MM.1S (cell line): ENCODE measurements at regions not wholly inside any gene's neighbourhood (a gene's known extent, or its start where the extent isn't known, plus 50 kb on each side); places are given as distances from the start of the nearest gene placed in this dataset.

Experiments
- DNase-seq: peaks from one replicate; pipeline ENCODE4 v3.0.0-alpha.2; 2015
- H2AFZ ChIP-seq: fragments of 300-600 bp; sonication (generic); 2 replicates; pipeline ENCODE4 v1.6.0; 2016; ENCODE audit warnings: antibody characterized with exemption, low read length
- H3F3A ChIP-seq: fragments of 300-600 bp; sonication (generic); 2 replicates; pipeline ENCODE4 v1.6.1; 2016; ENCODE audit warnings: mild to moderate bottlenecking, antibody characterized with exemption, low read length, moderate library complexity, mixed read lengths; ENCODE audit not compliant: insufficient read depth
- H3K27ac ChIP-seq: fragments of 300-600 bp; sonication (generic); 2 replicates; pipeline ENCODE4 v1.5.1; 2016; ENCODE audit warnings: mild to moderate bottlenecking, low read length
- H3K27me3 ChIP-seq: fragments of 300-600 bp; sonication (generic); replicated peaks from 2 replicates; pipeline ENCODE4 v1.6.0; 2016; ENCODE audit warnings: low read length; ENCODE audit not compliant: insufficient read depth
- H3K36me3 ChIP-seq: fragments of 300-600 bp; sonication (generic); replicated peaks from 2 replicates; pipeline ENCODE4 v1.6.1; 2016; ENCODE audit warnings: mild to moderate bottlenecking, low read length, mixed read lengths; ENCODE audit not compliant: insufficient read depth
- H3K4me1 ChIP-seq: fragments of 300-600 bp; sonication (generic); 2 replicates; pipeline ENCODE4 v1.6.1; 2016; ENCODE audit warnings: low read length, mixed read lengths
- H3K4me2 ChIP-seq: fragments of 300-600 bp; sonication (generic); 2 replicates; pipeline ENCODE4 v1.6.0; 2016; ENCODE audit warnings: low read depth, low read length
- H3K4me3 ChIP-seq: fragments of 300-600 bp; sonication (generic); 2 replicates; pipeline ENCODE4 v1.5.1; 2016; ENCODE audit warnings: low read length, mixed read lengths
- H3K79me2 ChIP-seq: fragments of 300-600 bp; sonication (generic); 2 replicates; pipeline ENCODE4 v1.6.1; 2016; ENCODE audit warnings: mixed run types, low read length, mixed read lengths
- H3K9ac ChIP-seq: fragments of 300-600 bp; sonication (generic); 2 replicates; pipeline ENCODE4 v1.6.1; 2016; ENCODE audit warnings: low read length, mixed read lengths
- H3K9me2 ChIP-seq: fragments of 300-600 bp; sonication (generic); replicated peaks from 2 replicates; pipeline ENCODE4 v1.6.1; 2016; ENCODE audit warnings: mild to moderate bottlenecking, low read length, mixed read lengths; ENCODE audit not compliant: insufficient read depth
- H3K9me3 ChIP-seq: fragments of 300-600 bp; sonication (generic); replicated peaks from 2 replicates; pipeline ENCODE4 v1.6.1; 2016; ENCODE audit warnings: mild to moderate bottlenecking, low read length, mixed read lengths; ENCODE audit not compliant: insufficient read depth
- H4K20me1 ChIP-seq: fragments of 300-600 bp; sonication (generic); 2 replicates; pipeline ENCODE4 v1.6.1; 2016; ENCODE audit warnings: mild to moderate bottlenecking, low read length, moderate library complexity, mixed read lengths; ENCODE audit not compliant: insufficient read depth
- EZH2 ChIP-seq: fragments of 300-600 bp; sonication (generic); optimal IDR thresholded peaks from 2 replicates; pipeline ENCODE3; 2017; ENCODE audit warnings: low read depth, mild to moderate bottlenecking, antibody characterized with exemption, low read length, mixed read lengths
- EZH2phosphoT487 ChIP-seq: fragments of 300-600 bp; sonication (generic); IDR thresholded peaks from 2 replicates; pipeline ENCODE4 v1.6.1; 2018; ENCODE audit warnings: antibody characterized with exemption, low read length
- TF ChIP-seq, protein P1 (sequence below): fragments of 300-600 bp; sonication (generic); IDR thresholded peaks from 2 replicates; pipeline ENCODE4 v1.5.1; 2016; ENCODE audit warnings: antibody characterized with exemption, low read length, mixed read lengths

DNA sequence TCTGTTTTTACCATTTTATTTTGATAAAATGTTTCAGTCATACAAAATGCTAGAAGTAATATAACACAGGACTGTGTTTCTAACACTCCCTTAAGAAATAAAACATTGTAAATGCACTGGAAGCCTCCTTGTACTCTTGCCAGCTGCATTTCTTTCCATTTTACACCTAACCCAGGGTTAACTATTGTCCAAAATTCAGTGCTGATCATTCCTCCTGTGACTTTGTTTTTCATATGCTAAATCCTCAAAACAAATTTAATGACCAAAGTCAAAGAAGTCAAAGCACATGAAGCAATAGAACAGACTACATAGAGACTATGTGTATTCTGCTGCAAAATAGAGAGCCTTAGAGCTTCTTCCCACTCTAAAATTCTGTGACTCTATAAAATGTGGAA lies 420.3 kb upstream of the PRICKLE1 start:
- H3K27ac ChIP-seq = no peak overlapping the region

DNA sequence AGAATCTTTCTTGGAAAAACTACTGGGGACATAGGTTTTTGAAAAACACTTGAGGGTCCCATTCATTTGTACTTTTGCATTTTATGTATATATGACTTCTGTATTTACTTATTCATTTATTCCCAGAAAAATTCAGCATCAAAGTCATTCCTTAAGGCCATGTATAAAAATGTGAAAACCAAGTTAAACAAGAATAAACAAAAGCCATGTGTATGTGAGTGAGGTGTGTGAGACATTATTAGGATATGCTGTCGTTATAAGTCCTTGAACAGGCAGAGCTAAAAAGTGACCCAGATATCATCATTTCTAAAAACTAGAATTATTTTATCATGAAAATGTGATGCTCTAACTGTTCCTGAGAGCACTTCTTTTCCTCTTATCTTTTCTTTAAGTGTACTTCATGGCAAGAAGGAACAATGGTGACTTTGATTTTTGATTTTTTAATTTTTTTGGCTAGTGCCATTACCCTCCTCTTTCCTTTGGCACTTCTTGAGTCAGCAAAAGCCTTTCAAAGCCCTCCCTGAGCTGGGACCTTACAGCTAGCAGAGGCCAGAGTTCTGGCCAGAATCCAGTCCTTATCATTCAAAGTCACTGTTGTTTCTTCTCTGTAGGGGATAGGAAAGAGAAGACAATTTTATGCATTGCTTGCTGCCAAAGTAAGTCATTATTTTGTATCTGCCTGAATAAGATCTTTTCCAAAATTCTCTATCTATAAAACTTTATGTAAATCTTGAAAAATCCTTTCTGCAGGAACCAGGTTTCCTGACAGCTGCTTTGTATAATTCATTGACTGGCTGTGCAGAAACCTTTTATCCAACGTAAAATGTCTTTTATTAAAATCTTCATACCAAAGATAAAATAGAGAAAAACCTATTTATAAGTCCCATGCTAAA lies 419.7 kb upstream of the PRICKLE1 start:
- Histone ChIP-seq H3K79me2 (no peaks in the 10 kb centered on the region), H3K4me3 (no peak overlapping the region), H3F3A (peaks cover 6% of the 10 kb centered on the region; the same call in 1 of the 2 replicates), H3K9me3 (no peaks in the 10 kb centered on the region), H3K4me2 (no peak overlapping the region), H3K9ac (no peak overlapping the region), H3K27me3 (no peaks in the 10 kb centered on the region), H2AFZ (no peak overlapping the region), H3K4me1 (peaks cover 17% of the 10 kb centered on the region), H3K9me2 (no peaks in the 10 kb centered on the region), H4K20me1 (no peaks in the 10 kb centered on the region), H3K36me3 (no peaks in the 10 kb centered on the region), H3K27ac (no peak overlapping the region)
- TF ChIP-seq EZH2phosphoT487 (no peak), EZH2 (no peak)
- TF ChIP-seq, protein P1, sequence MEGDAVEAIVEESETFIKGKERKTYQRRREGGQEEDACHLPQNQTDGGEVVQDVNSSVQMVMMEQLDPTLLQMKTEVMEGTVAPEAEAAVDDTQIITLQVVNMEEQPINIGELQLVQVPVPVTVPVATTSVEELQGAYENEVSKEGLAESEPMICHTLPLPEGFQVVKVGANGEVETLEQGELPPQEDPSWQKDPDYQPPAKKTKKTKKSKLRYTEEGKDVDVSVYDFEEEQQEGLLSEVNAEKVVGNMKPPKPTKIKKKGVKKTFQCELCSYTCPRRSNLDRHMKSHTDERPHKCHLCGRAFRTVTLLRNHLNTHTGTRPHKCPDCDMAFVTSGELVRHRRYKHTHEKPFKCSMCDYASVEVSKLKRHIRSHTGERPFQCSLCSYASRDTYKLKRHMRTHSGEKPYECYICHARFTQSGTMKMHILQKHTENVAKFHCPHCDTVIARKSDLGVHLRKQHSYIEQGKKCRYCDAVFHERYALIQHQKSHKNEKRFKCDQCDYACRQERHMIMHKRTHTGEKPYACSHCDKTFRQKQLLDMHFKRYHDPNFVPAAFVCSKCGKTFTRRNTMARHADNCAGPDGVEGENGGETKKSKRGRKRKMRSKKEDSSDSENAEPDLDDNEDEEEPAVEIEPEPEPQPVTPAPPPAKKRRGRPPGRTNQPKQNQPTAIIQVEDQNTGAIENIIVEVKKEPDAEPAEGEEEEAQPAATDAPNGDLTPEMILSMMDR = no peak
- no peak for DNase-seq

More for the DNA sequence above, 420.3 kb upstream of the PRICKLE1 start:
- Histone ChIP-seq H3K9ac (no peak overlapping the region), H3K9me3 (no peaks in the 10 kb centered on the region), H3F3A (peaks cover 6% of the 10 kb centered on the region; the same call in 1 of the 2 replicates), H3K79me2 (no peaks in the 10 kb centered on the region), H3K4me3 (no peak overlapping the region), H3K4me2 (no peak overlapping the region), H3K36me3 (no peaks in the 10 kb centered on the region), H3K27me3 (no peaks in the 10 kb centered on the region), H2AFZ (no peak overlapping the region), H4K20me1 (no peaks in the 10 kb centered on the region), H3K9me2 (no peaks in the 10 kb centered on the region), H3K4me1 (peaks cover 17% of the 10 kb centered on the region)
- DNase-seq = no peak
- TF ChIP-seq EZH2 (no peak), EZH2phosphoT487 (no peak)
- TF ChIP-seq, protein P1 = no peak

DNA sequence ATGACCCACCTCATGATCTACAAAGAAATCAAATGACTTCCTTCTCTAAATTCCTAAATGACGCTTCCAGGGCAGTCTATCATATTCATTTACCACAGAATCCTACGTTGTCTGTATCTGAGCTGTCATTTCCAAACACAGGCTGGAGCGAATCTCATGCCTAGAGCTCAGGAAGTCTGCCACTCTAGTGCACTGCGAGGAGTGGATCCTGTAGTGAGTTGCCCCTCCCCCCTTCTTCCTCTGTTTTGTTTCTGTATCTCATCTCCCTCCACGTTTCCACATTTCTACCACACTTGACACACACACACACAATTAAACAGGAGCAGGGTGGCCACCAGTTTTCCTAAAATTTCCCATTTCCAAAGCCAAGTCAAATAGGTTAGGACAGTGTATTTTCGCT lies 415.4 kb upstream of the PRICKLE1 start:
- Histone ChIP-seq H3K9ac (no peak overlapping the region), H3K27me3 (no peaks in the 10 kb centered on the region), H3K4me2 (no peak overlapping the region), H2AFZ (no peak overlapping the region), H3K27ac (no peak overlapping the region), H4K20me1 (no peaks in the 10 kb centered on the region), H3K9me2 (no peaks in the 10 kb centered on the region), H3F3A (no peaks in the 10 kb centered on the region), H3K36me3 (no peaks in the 10 kb centered on the region), H3K9me3 (no peaks in the 10 kb centered on the region), H3K79me2 (no peaks in the 10 kb centered on the region), H3K4me3 (no peak overlapping the region), H3K4me1 (no peaks in the 10 kb centered on the region)
- TF ChIP-seq EZH2phosphoT487 (no peak), EZH2 (no peak)
- TF ChIP-seq, protein P1 = no peak
- no peak for DNase-seq
